ENCODE measurements at regions not wholly inside any gene's neighbourhood (a gene's known extent, or its start where the extent isn't known, plus 50 kb on each side); places are given as distances from the start of the nearest gene placed in this dataset.
"Not testable (repeated sequence)": the region's sequence is repeated elsewhere in the genome, so short reads cannot be mapped to it uniquely, and the experiment has no call there.

GRCh38 chr13:54733639-54734038, 1705.0 kb downstream of the OLFM4 start:
- no peaks in the 10 kb centered on the region for H3K27me3 ChIP-seq (ENCODE audit: control insufficient read depth, insufficient read depth, low read length)
- peaks cover 12% of the 10 kb centered on the region for H3K9me3 ChIP-seq (ENCODE audit: control insufficient read depth, insufficient read depth, low read length)
- POLR2A ChIA-PET = no interaction called here
- H3K4me3 ChIP-seq (ENCODE audit: low read depth, low read length) = no peak overlapping the region
- no peak for TF ChIP-seq CTCF (IDR thresholded peaks at IDR 0.05; ENCODE audit: low read depth, low read length)
- DNase-seq (ENCODE audit: low read depth, low spot score) = no peak
- H3K27ac ChIP-seq (ENCODE audit: low read depth, low read length) = no peak overlapping the region
- CTCF ChIA-PET = no interaction called here

GRCh38 chr13:54737211-54737610, 1708.6 kb downstream of the OLFM4 start:
- CTCF ChIA-PET; H3K27me3 ChIP-seq (ENCODE audit: control insufficient read depth, insufficient read depth, low read length); H3K27ac ChIP-seq (ENCODE audit: low read depth, low read length); POLR2A ChIA-PET; H3K4me3 ChIP-seq (ENCODE audit: low read depth, low read length); DNase-seq (ENCODE audit: low read depth, low spot score): not testable (repeated sequence)
- peaks cover 11% of the 10 kb centered on the region for H3K9me3 ChIP-seq (ENCODE audit: control insufficient read depth, insufficient read depth, low read length)

- Histone ChIP-seq H3K27ac (ENCODE audit: low read depth, low read length) (no peak overlapping the region), H3K27me3 (ENCODE audit: control insufficient read depth, insufficient read depth, low read length) (no peaks in the 10 kb centered on the region), H3K4me3 (ENCODE audit: low read depth, low read length) (no peak overlapping the region), H3K9me3 (ENCODE audit: control insufficient read depth, insufficient read depth, low read length) (no peaks in the 10 kb centered on the region)
- DNase-seq (ENCODE audit: low read depth, low spot score) = no peak
- ChIA-PET POLR2A (no interaction called here), CTCF (no interaction called here)
- no peak for TF ChIP-seq CTCF (IDR thresholded peaks at IDR 0.05; ENCODE audit: low read depth, low read length)
Observed at GRCh38 chr13:54742984-54743383, 1714.4 kb downstream of the OLFM4 start.

- POLR2A ChIA-PET = no interaction called here
- CTCF ChIA-PET = no interaction called here
- Histone ChIP-seq H3K27ac (ENCODE audit: low read depth, low read length) (no peak overlapping the region), H3K9me3 (ENCODE audit: control insufficient read depth, insufficient read depth, low read length) (no peaks in the 10 kb centered on the region), H3K27me3 (ENCODE audit: control insufficient read depth, insufficient read depth, low read length) (no peaks in the 10 kb centered on the region), H3K4me3 (ENCODE audit: low read depth, low read length) (no peak overlapping the region)
- TF ChIP-seq CTCF (IDR thresholded peaks at IDR 0.05; ENCODE audit: low read depth, low read length) = no peak
- no peak for DNase-seq (ENCODE audit: low read depth, low spot score)
Observed at GRCh38 chr13:54744747-54745146, 1716.1 kb downstream of the OLFM4 start.

GRCh38 chr13:54750521-54750920, 1721.9 kb downstream of the OLFM4 start:
- ChIA-PET POLR2A (no interaction called here), CTCF (no interaction called here)
- no peaks in the 10 kb centered on the region for H3K9me3 ChIP-seq (ENCODE audit: control insufficient read depth, insufficient read depth, low read length)
- DNase-seq (ENCODE audit: low read depth, low spot score) = no peak
- H3K4me3 ChIP-seq (ENCODE audit: low read depth, low read length) = no peak overlapping the region
- TF ChIP-seq CTCF (IDR thresholded peaks at IDR 0.05; ENCODE audit: low read depth, low read length) = no peak
- H3K27ac ChIP-seq (ENCODE audit: low read depth, low read length) = no peak overlapping the region
- no peaks in the 10 kb centered on the region for H3K27me3 ChIP-seq (ENCODE audit: control insufficient read depth, insufficient read depth, low read length)

GRCh38 chr13:54758795-54759194, 1730.2 kb downstream of the OLFM4 start:
- no peak for DNase-seq (ENCODE audit: low read depth, low spot score)
- Histone ChIP-seq H3K4me3 (ENCODE audit: low read depth, low read length) (no peak overlapping the region), H3K9me3 (ENCODE audit: control insufficient read depth, insufficient read depth, low read length) (peaks cover 3% of the 10 kb centered on the region), H3K27me3 (ENCODE audit: control insufficient read depth, insufficient read depth, low read length) (no peaks in the 10 kb centered on the region), H3K27ac (ENCODE audit: low read depth, low read length) (no peak overlapping the region)
- ChIA-PET CTCF (no interaction called here), POLR2A (no interaction called here)
- no peak for TF ChIP-seq CTCF (IDR thresholded peaks at IDR 0.05; ENCODE audit: low read depth, low read length)

Measured in AG04450 (cell line).